ENCODE measurements at regions not wholly inside any gene's neighbourhood (a gene's known extent, or its start where the extent isn't known, plus 50 kb on each side); places are given as distances from the start of the nearest gene placed in this dataset.

DNA sequence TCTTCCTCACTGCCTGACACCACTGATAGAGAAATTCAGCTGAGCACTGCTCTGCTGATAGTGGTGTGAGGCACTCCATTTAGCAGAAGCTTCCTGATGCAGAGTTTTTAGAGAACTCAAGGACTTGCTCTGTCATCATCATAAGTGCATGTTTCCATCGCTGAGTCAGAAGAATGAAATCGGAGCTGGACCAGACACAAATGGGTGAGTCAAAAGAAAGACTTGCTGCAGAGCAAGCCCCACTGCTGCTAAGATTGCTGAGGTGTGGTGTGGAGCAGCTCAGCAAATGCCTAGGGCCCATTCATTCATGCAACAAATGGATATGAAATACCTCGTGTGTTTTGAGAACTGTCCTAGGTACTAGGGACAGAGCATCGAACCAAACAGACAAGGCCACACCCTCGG is 410.2 kb upstream of the SLC30A5 start:
- TF ChIP-seq, protein P1, sequence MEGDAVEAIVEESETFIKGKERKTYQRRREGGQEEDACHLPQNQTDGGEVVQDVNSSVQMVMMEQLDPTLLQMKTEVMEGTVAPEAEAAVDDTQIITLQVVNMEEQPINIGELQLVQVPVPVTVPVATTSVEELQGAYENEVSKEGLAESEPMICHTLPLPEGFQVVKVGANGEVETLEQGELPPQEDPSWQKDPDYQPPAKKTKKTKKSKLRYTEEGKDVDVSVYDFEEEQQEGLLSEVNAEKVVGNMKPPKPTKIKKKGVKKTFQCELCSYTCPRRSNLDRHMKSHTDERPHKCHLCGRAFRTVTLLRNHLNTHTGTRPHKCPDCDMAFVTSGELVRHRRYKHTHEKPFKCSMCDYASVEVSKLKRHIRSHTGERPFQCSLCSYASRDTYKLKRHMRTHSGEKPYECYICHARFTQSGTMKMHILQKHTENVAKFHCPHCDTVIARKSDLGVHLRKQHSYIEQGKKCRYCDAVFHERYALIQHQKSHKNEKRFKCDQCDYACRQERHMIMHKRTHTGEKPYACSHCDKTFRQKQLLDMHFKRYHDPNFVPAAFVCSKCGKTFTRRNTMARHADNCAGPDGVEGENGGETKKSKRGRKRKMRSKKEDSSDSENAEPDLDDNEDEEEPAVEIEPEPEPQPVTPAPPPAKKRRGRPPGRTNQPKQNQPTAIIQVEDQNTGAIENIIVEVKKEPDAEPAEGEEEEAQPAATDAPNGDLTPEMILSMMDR (IDR thresholded peaks at IDR 0.05) = no peak
- TF ChIP-seq POLR2A (IDR thresholded peaks at IDR 0.05) (no peak), EP300 (IDR thresholded peaks at IDR 0.05; ENCODE audit: low read depth) (no peak), POLR2AphosphoS5 (IDR thresholded peaks at IDR 0.05) (no peak)

Measured in transverse colon (tissue), 4 donors.